Thoracic aorta (tissue), 2 donors: ENCODE measurements at regions not wholly inside any gene's neighbourhood (a gene's known extent, or its start where the extent isn't known, plus 50 kb on each side); places are given as distances from the start of the nearest gene placed in this dataset.

Experiments used
- ATAC-seq: fragments of 150-250 bp; one replicate; pipeline ENCODE4 v1.8.0; 2017; ENCODE audit warnings: low read depth; ENCODE audit not compliant: insufficient number of reproducible peaks, low FRiP score
- DNase-seq: peaks from one replicate; pipeline ENCODE4 v3.0.0-alpha.2; 2020; ENCODE audit warnings: low spot score
- H3K27ac ChIP-seq, 2 donors: fragments of 200-600 bp; sonication (generic); 1 replicate in 1 of 2; 2 replicates in 1 of 2; pipeline ENCODE4 v1.5.1; 2016; ENCODE audit warnings: mild to moderate bottlenecking in 2 of 2, moderate library complexity in 2 of 2
- H3K27me3 ChIP-seq: fragments of 200-600 bp; sonication (generic); replicated peaks from 2 replicates; pipeline ENCODE4 v1.6.0; 2016; ENCODE audit warnings: mild to moderate bottlenecking; ENCODE audit not compliant: insufficient read depth
- H3K36me3 ChIP-seq: fragments of 200-600 bp; sonication (generic); one replicate; pipeline ENCODE4 v1.5.1; 2016
- H3K4me1 ChIP-seq, 2 donors: fragments of 200-600 bp; sonication (generic); 1 replicate in 1 of 2; 2 replicates in 1 of 2; pipeline versions ENCODE4 v1.5.1 to v1.6.0; 2016; ENCODE audit warnings: low read depth in 2 of 2, mild to moderate bottlenecking in 1 of 2; ENCODE audit not compliant: control insufficient read depth in 1 of 2
- H3K4me3 ChIP-seq: fragments of 200-600 bp; sonication (generic); 2 replicates; pipeline ENCODE4 v1.5.1; 2016; ENCODE audit warnings: mild to moderate bottlenecking
- H3K9me3 ChIP-seq: fragments of 200-600 bp; sonication (generic); 2 replicates; pipeline ENCODE4 v1.5.1; 2016
- CTCF ChIP-seq: fragments of 200-600 bp; sonication (generic); IDR thresholded peaks from one replicate; pipeline ENCODE4 v1.5.1; 2019; ENCODE audit warnings: antibody characterized with exemption

GRCh38 chr10:93182049-93182327 is 108.3 kb downstream of the CYP26A1 start:
- Histone ChIP-seq H3K9me3 (no peaks in the 10 kb centered on the region), H3K36me3 (no peaks in the 10 kb centered on the region), H3K27me3 (no peaks in the 10 kb centered on the region), H3K4me3 (no peak overlapping the region), H3K27ac (no peak overlapping the region), H3K4me1 (peaks cover 4 to 5% of the 10 kb centered on the region in 2 donors)
- ATAC-seq: no peak
- no peak for DNase-seq
- TF ChIP-seq CTCF: no peak

GRCh38 chr10:93182790-93183189 is 109.1 kb downstream of the CYP26A1 start:
- H3K4me1 ChIP-seq: peaks cover 4 to 5% of the 10 kb centered on the region in 2 donors
- no peaks in the 10 kb centered on the region for H3K36me3 ChIP-seq
- H3K27me3 ChIP-seq: no peaks in the 10 kb centered on the region
- no peak for TF ChIP-seq CTCF
- ATAC-seq (no peak), DNase-seq (no peak)
- no peak overlapping the region for H3K4me3 ChIP-seq
- H3K27ac ChIP-seq: no peak overlapping the region
- H3K9me3 ChIP-seq: no peaks in the 10 kb centered on the region

GRCh38 chr10:93186653-93187052 is 113.0 kb downstream of the CYP26A1 start:
- no peak overlapping the region for H3K4me3 ChIP-seq
- no peak for DNase-seq
- no peaks in the 10 kb centered on the region for H3K27me3 ChIP-seq
- H3K27ac ChIP-seq: no peak overlapping the region
- TF ChIP-seq CTCF: no peak
- ATAC-seq: no peak
- peaks cover 4 to 16% of the 10 kb centered on the region in 2 donors for H3K4me1 ChIP-seq
- H3K9me3 ChIP-seq: no peaks in the 10 kb centered on the region
- no peaks in the 10 kb centered on the region for H3K36me3 ChIP-seq

GRCh38 chr10:93189944-93190343 is 116.3 kb downstream of the CYP26A1 start:
- no peaks in the 10 kb centered on the region for H3K36me3 ChIP-seq
- no peak for TF ChIP-seq CTCF
- DNase-seq (no peak), ATAC-seq (no peak)
- no peaks in the 10 kb centered on the region for H3K27me3 ChIP-seq
- peaks cover 11 to 22% of the 10 kb centered on the region in 2 donors for H3K4me1 ChIP-seq
- no peak overlapping the region for H3K4me3 ChIP-seq
- no peaks in the 10 kb centered on the region for H3K9me3 ChIP-seq
- H3K27ac ChIP-seq: no peak overlapping the region

- H3K9me3 ChIP-seq: no peaks in the 10 kb centered on the region
- TF ChIP-seq CTCF: no peak
- no peaks in the 10 kb centered on the region for H3K36me3 ChIP-seq
- H3K4me3 ChIP-seq: no peak overlapping the region
- no peak for ATAC-seq
- DNase-seq: no peak
- peaks cover 11 to 22% of the 10 kb centered on the region in 2 donors for H3K4me1 ChIP-seq
- H3K27me3 ChIP-seq: no peaks in the 10 kb centered on the region
- H3K27ac ChIP-seq: no peak overlapping the region
Observed at GRCh38 chr10:93190372-93190771, 116.7 kb downstream of the CYP26A1 start.
